ENCODE measurements at regions not wholly inside any gene's neighbourhood (a gene's known extent, or its start where the extent isn't known, plus 50 kb on each side); places are given as distances from the start of the nearest gene placed in this dataset.

GRCh38 chr3:83863380-83863779 is 1095.4 kb upstream of the CADM2 start:
- TF ChIP-seq EZH2 (IDR thresholded peaks at IDR 0.05) (no peak), POLR2AphosphoS5 (IDR thresholded peaks at IDR 0.05; ENCODE audit: borderline replicate concordance, low read depth, low read length) (no peak)
